HG02938 (cell line): ENCODE measurements at regions not wholly inside any gene's neighbourhood (a gene's known extent, or its start where the extent isn't known, plus 50 kb on each side); places are given as distances from the start of the nearest gene placed in this dataset.
"Not testable (repeated sequence)": the region's sequence is repeated elsewhere in the genome, so short reads cannot be mapped to it uniquely, and the experiment has no call there.

Source experiments
- ATAC-seq: cut with Tn5 transposase; IDR thresholded peaks from one replicate; pipeline ENCODE4 v1.9.1; 2021; ENCODE audit warnings: mild to moderate bottlenecking, moderate library complexity; ENCODE audit not compliant: unreplicated experiment

GRCh38 chr15:92820236-92821021 lies 79.7 kb upstream of the CHD2 start:
- peak; percentile 83 for ATAC-seq

GRCh38 chr15:92821491-92822116 lies 78.5 kb upstream of the CHD2 start:
- ATAC-seq = no peak

- ATAC-seq = no peak
Observed at GRCh38 chr15:92822216-92823144, 77.6 kb upstream of the CHD2 start.

- ATAC-seq = no peak
Observed at GRCh38 chr15:92825985-92826384, 74.1 kb upstream of the CHD2 start.

- not testable (repeated sequence) for ATAC-seq
Observed at GRCh38 chr15:92827991-92828390, 72.1 kb upstream of the CHD2 start.

GRCh38 chr15:92829875-92830274 lies 70.2 kb upstream of the CHD2 start:
- no peak for ATAC-seq

GRCh38 chr15:92831336-92831654 lies 68.8 kb upstream of the CHD2 start:
- ATAC-seq = no peak

GRCh38 chr15:92831655-92832328 lies 68.3 kb upstream of the CHD2 start:
- peak; percentile 94 for ATAC-seq

GRCh38 chr15:92833106-92833433 lies 67.1 kb upstream of the CHD2 start:
- no peak for ATAC-seq

- ATAC-seq = no peak
Observed at GRCh38 chr15:92833493-92834271, 66.4 kb upstream of the CHD2 start.

GRCh38 chr15:92839696-92840095 lies 60.4 kb upstream of the CHD2 start:
- ATAC-seq = peak; percentile 54

- no peak for ATAC-seq
Observed at GRCh38 chr15:92840149-92840548, 60.0 kb upstream of the CHD2 start.

GRCh38 chr15:92843326-92843725 lies 56.8 kb upstream of the CHD2 start:
- no peak for ATAC-seq

- no peak for ATAC-seq
Observed at GRCh38 chr15:92843814-92844213, 56.3 kb upstream of the CHD2 start.

- peak; percentile 67 for ATAC-seq
Observed at GRCh38 chr15:92845126-92845508, 55.0 kb upstream of the CHD2 start.

GRCh38 chr15:92846741-92847140 lies 53.4 kb upstream of the CHD2 start:
- ATAC-seq = no peak

GRCh38 chr15:92847841-92848240 lies 52.3 kb upstream of the CHD2 start:
- ATAC-seq = no peak

- no peak for ATAC-seq
Observed at GRCh38 chr15:92848464-92848851, 51.7 kb upstream of the CHD2 start.

- peak; percentile 60 for ATAC-seq
Observed at GRCh38 chr15:92848852-92849598, 51.1 kb upstream of the CHD2 start.

- not testable (repeated sequence) for ATAC-seq
Observed at GRCh38 chr15:92850218-92850617, 49.9 kb upstream of the CHD2 start.
